GM21619 (cell line): ENCODE measurements at regions not wholly inside any gene's neighbourhood (a gene's known extent, or its start where the extent isn't known, plus 50 kb on each side); places are given as distances from the start of the nearest gene placed in this dataset.
"Not testable (repeated sequence)": the region's sequence is repeated elsewhere in the genome, so short reads cannot be mapped to it uniquely, and the experiment has no call there.

Experiments used
- ATAC-seq: cut with Tn5 transposase; IDR thresholded peaks from one replicate; pipeline ENCODE4 v1.9.1; 2021; ENCODE audit not compliant: unreplicated experiment

DNA sequence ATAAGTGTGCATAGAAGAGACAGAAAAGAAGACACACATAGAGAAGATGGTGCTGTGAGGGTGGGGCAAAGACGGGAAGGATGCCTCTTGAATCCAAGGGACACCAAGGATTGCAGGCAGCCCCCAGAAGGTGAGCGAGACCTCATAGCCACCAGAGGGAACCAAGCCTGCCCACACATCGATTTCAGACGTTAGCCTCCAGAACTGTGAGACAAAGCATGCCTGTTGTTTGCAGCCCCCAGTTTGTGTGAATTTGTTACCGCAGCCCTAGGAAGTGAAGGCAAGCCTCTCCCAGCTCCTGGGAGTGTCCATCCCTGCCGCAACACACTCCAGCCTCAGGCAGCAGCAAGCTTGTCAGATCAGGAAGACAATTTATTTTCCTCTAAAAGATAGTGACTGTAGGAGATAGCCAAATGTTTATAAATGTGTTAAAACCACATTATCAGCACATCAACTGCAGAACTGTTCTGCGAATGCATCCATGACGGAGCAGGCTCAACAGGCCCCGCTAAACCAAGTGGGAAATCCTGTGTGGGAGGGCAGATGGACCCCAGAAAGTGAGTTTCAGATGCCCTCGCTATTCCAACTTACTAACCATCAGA, 543.3 kb downstream of the MATN1 start:
- ATAC-seq: no peak

DNA sequence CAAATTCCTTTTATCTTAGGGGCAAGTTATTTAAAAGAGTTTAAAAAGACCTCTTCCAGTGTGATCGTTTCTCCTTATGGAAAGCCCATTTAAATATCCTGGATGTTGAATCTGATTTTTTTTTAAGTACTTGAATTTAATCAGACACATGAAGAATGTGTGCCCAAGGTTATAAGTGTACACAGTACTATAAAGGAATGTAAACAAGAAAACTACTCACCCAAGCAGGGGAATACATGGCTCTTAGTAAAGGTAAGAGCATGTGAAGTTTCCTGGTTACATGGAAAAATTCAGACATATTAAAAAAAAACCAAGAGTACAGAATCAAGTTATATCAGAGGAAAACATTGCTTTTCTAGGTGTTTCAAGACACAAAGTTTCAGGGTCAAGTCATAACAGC, 546.9 kb downstream of the MATN1 start:
- no peak for ATAC-seq

GRCh38 chr1:30174499-30174898, 548.9 kb downstream of the MATN1 start:
- no peak for ATAC-seq

- ATAC-seq: no peak
Observed at GRCh38 chr1:30173560-30173959, 549.8 kb downstream of the MATN1 start.

DNA sequence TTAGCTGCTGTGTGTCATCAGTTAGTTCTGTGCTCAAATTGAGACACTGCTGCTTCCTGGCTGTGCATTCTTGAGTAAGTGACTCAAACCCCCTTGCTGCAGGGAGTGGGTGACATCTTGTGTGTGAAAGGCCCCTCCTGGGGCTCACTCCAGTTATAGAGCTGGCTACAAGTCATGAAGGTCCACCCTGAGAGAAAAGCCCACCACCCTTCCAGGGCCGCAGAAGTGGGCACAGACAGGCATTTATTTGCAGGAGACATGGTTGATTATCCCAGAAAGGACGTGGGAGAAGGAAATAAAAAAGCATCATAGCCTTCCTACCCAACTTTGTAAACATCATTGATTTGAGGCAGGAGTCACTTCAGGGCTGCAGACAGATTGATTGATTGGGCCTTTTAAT, 550.6 kb downstream of the MATN1 start:
- ATAC-seq: no peak

DNA sequence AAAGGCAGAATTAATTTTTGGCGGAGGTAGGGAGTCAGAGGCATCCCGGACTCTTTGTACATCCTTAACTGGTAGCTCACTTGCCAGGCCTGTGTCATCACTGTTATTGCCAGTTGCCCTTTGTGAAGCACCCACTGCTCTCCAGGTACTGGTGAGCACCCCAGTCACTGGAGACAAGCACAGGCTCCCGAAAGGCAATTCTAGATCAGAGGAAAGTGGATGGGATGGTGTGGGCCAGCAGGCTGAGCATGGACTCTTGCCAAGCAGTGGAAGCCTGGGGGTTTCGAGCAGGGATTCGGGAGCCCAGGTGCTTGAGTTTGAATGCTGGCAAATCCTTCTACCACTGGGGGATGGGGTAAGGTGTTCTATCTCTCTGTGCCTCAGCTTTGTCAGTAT, 551.1 kb downstream of the MATN1 start:
- no peak for ATAC-seq

- no peak for ATAC-seq
Observed at GRCh38 chr1:30171537-30172298, 551.7 kb downstream of the MATN1 start.

GRCh38 chr1:30169269-30169668, 554.1 kb downstream of the MATN1 start:
- ATAC-seq: no peak

GRCh38 chr1:30166174-30166573, 557.2 kb downstream of the MATN1 start:
- ATAC-seq: no peak

DNA sequence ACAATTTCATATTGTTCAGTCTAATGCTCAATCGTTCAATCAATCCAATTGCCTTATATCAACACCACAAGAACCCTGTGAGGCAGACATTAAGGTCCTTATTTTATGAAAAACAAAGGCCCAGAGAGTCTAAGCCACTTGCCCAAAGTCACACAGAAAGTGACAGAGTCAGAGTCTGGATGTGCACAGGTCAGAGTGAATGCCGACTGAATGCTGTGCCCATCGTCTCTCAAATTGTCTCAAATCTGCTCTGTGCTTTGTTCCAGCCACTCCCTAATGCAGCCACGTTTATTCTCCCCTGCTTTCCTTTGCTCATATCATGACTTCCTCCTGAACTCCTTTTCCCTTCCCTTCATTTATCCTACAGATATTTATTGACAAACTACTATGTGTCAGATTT, 558.3 kb downstream of the MATN1 start:
- no peak for ATAC-seq

DNA sequence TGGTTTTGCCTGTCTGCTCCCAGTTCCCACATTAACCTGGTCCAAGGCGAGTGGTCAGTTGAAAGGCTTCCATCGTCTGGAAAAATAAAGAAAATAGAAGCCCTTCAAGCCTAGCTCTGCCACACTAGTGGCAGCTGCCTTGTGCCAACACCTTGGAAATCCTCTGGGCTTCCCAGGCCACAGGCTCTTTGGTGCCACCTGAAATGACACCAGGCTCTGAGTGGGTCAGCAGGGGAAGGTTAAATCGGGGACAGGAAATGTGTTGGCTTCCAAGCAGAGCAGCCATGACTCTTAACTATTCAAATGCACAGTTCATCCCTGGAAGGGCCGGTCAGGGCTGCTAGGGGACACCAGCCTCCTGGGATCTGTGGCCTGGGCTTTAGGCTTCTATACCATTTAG, 558.7 kb downstream of the MATN1 start:
- no peak for ATAC-seq

GRCh38 chr1:30162565-30162964, 560.8 kb downstream of the MATN1 start:
- no peak for ATAC-seq

- no peak for ATAC-seq
Observed at GRCh38 chr1:30161953-30162352, 561.4 kb downstream of the MATN1 start.

- ATAC-seq: no peak
Observed at GRCh38 chr1:30160999-30161689, 562.2 kb downstream of the MATN1 start.

DNA sequence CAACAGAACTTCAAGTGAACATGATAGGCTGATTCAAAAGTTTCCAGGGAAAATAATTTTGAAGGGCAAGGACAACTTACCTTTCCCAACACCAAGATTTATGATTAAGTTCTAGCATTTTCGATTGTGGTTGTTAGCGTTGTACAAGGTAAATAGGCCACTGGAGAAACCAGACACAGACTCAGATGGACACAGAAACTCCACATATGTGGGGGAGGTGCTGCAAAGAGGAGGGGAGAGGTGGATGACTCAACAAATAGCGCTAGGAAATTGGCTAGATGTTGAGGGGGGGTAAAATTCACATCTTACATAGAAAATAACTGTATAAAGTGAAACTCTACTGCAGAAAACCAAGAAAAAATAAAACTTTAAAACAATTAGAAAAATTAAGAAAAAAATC, 564.4 kb downstream of the MATN1 start:
- no peak for ATAC-seq

DNA sequence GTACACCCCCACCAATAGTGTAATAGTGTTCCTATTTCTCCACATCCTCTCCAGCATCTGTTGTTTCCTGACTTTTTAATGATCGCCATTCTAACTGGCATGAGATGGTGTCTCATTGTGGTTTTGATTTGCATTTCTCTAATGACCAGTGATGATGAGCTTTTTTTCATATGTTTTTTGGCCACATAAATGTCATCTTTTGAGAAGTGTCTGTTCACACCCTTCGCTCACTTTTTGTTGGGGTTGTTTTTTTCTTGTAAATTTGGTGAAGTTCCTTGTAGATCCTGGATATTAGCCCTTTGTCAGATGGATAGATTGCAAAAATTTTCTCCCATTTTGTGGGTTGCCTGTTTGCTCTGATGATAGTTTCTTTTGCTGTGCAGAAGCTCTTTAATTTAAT, 567.7 kb downstream of the MATN1 start:
- ATAC-seq: not testable (repeated sequence)

- not testable (repeated sequence) for ATAC-seq
Observed at GRCh38 chr1:30155253-30155652, 568.1 kb downstream of the MATN1 start.

- no peak for ATAC-seq
Observed at GRCh38 chr1:30153743-30154449, 569.5 kb downstream of the MATN1 start.

DNA sequence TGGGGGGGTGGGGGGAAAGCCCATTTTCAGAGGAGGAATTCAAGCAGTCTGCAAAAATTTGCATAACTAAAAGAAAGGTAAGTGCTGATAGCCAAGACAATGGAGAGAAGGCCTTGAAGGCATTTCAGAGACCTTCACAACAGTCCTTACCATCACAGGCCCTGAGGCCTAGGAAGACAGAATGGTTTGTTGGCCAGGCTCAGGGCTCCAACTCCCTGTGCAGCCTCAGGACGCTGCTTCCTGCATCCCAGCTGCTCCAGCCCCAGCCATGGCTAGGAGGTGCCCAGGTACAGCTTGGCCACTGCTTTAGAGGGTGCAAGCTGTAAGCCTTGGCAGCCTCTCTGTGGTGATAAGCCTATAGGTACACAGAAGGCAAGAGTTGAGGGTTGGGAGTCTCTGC, 571.6 kb downstream of the MATN1 start:
- ATAC-seq: no peak

DNA sequence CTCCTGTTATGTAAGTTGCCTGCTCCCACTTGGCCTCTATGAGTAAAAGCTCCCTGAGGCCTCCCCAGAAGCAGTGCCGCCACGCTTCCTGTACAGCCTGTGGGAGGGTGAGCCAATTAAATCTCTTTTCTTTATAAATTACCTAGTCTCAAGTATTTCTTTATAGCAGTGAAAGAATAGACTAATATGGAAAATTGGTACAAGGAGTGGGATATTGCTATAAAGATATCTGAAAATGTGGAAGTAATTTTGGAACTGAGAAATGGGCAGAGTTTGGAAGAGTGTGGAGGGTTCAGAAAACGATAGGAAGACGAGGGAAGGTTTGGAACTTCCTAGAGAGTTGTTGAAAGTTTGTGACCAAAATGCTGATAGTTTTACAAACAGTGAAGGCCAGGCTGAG, 572.3 kb downstream of the MATN1 start:
- ATAC-seq: no peak

DNA sequence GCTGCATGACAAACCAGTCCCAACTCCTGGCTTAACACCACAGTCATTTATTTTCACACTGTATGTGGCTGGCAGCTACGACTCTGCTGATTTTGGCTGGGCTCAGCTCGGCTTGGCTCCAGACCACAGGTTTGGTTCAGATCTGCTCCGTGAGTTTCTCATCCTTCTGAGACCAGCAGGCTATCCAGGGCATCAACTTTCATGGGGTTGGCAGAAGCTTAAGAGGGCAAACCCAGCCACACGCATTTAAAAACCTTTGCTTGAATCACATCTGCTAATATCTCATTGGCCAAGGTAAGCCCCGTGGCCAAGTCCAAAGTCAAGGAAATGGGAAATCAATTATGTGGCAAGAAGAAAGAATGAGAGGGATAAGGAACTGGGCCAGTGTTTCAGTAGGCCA, 574.2 kb downstream of the MATN1 start:
- ATAC-seq: no peak

DNA sequence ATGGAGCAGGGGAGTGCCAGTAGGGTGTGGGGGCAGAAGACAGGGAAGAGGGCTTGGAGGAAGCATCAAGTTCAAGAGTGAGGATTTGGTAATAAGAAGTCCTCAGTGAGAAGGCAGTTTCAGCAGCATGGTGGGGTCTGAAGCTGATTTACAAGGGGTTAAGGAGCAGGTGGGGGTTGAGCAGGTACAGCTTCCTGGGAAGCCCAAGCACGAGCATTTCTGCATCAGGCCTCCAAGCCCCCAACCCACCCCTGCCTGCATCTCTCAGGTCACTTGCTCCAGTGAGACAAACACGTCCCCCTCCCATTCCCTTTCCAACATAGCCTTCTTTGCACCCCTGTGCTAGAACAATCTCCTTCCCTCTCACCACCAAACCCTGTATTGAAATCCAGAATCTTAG, 574.7 kb downstream of the MATN1 start:
- no peak for ATAC-seq
